ENCODE measurements at regions not wholly inside any gene's neighbourhood (a gene's known extent, or its start where the extent isn't known, plus 50 kb on each side); places are given as distances from the start of the nearest gene placed in this dataset.

GRCh38 chr3:15936312-15936711 lies 138.5 kb upstream of the ANKRD28 start:
- Histone ChIP-seq H2AFZ (ENCODE audit: low read depth, low read length) (no peak overlapping the region), H3K27ac (ENCODE audit: insufficient read depth, low read depth, low read length) (no peak overlapping the region)
- CTCF ChIA-PET: interaction anchor here (1.5 kb wide), 1 partner anchor 8 kb away, joined by 4 read pairs; no protein-coding TSS in a partner anchor

More at GRCh38 chr3:15936312-15936711, 138.5 kb upstream of the ANKRD28 start:
- no peak overlapping the region for H3K4me3 ChIP-seq (replicated peaks in 1 of 3; ENCODE audit: insufficient read depth in 1 of 3, low read depth in 1 of 3, low read length in 3 of 3)
- H3K36me3 ChIP-seq (ENCODE audit: control insufficient read depth in 2 of 2, extremely low read depth in 1 of 2, insufficient read depth in 2 of 2, low read length in 2 of 2): no peaks in the 10 kb centered on the region
- POLR2A ChIA-PET: no interaction called here
- FAIRE-seq (no peak), DNase-seq (ENCODE audit: low read depth, low spot score) (no peak)
- intact Hi-C loops (cut with micrococcal nuclease): no loop called here
- H3K79me2 ChIP-seq (ENCODE audit: control insufficient read depth, insufficient read depth, low read length): no peaks in the 10 kb centered on the region
- H3K4me2 ChIP-seq (ENCODE audit: insufficient read depth, low read length): no peak overlapping the region
- BruUV-seq (replicated peaks): no TSS peak
- TF ChIP-seq MYC (IDR thresholded peaks at IDR 0.05; ENCODE audit: low read depth, low read length): no peak
- TF ChIP-seq GATA2 (IDR thresholded peaks at IDR 0.05; ENCODE audit: insufficient read depth, insufficient read length, low read depth, low read length): no peak
- TF ChIP-seq POLR2AphosphoS5 (IDR thresholded peaks at IDR 0.05; ENCODE audit: insufficient read depth, low read depth, low read length): no peak
- TF ChIP-seq MAX (IDR thresholded peaks at IDR 0.05; ENCODE audit: insufficient read depth, insufficient read length): no peak
- TF ChIP-seq EZH2 (IDR thresholded peaks at IDR 0.05; ENCODE audit: borderline replicate concordance, low read depth, low read length, severe bottlenecking): no peak
- TF ChIP-seq POLR2A (IDR thresholded peaks at IDR 0.05; ENCODE audit: low read depth, low read length): no peak
- no peak for TF ChIP-seq FOS (IDR thresholded peaks at IDR 0.05; ENCODE audit: borderline replicate concordance, insufficient read depth, low read length)
- no peak for TF ChIP-seq CTCF (IDR thresholded peaks at IDR 0.05; ENCODE audit: extremely low read depth in 1 of 2, insufficient read depth in 1 of 2, low read depth in 1 of 2, low read length in 2 of 2)
- no peak for TF ChIP-seq JUN (IDR thresholded peaks at IDR 0.05; ENCODE audit: borderline replicate concordance, insufficient read depth, insufficient read length, low read depth)
- no peaks in the 10 kb centered on the region for H3K4me1 ChIP-seq (ENCODE audit: control insufficient read depth, extremely low read depth, insufficient read depth, low read length)
- no peaks in the 10 kb centered on the region for H4K20me1 ChIP-seq (replicated peaks; ENCODE audit: control insufficient read depth, extremely low read depth, insufficient read depth, low read length)
- no peaks in the 10 kb centered on the region for H3K27me3 ChIP-seq (ENCODE audit: control insufficient read depth in 2 of 2, insufficient read depth in 2 of 2, low read length in 2 of 2)
- no peaks in the 10 kb centered on the region for H3K9me3 ChIP-seq (replicated peaks; ENCODE audit: control insufficient read depth, insufficient read depth, low read length)
- H3K9ac ChIP-seq (replicated peaks; ENCODE audit: extremely low read depth, insufficient read depth, low read length): no peak overlapping the region
- no peaks in the 10 kb centered on the region for H3K9me1 ChIP-seq (replicated peaks; ENCODE audit: control insufficient read depth, extremely low read depth, insufficient read depth, low read length)
- dilution Hi-C loops (cut with MboI; ENCODE audit: extremely low pct_ligation_motif_present, low sequenced_read_pairs): no loop called here

Data from endothelial cell of umbilical vein (primary cell).